ENCODE measurements at regions not wholly inside any gene's neighbourhood (a gene's known extent, or its start where the extent isn't known, plus 50 kb on each side); places are given as distances from the start of the nearest gene placed in this dataset.
"Not testable (repeated sequence)": the region's sequence is repeated elsewhere in the genome, so short reads cannot be mapped to it uniquely, and the experiment has no call there.

DNA sequence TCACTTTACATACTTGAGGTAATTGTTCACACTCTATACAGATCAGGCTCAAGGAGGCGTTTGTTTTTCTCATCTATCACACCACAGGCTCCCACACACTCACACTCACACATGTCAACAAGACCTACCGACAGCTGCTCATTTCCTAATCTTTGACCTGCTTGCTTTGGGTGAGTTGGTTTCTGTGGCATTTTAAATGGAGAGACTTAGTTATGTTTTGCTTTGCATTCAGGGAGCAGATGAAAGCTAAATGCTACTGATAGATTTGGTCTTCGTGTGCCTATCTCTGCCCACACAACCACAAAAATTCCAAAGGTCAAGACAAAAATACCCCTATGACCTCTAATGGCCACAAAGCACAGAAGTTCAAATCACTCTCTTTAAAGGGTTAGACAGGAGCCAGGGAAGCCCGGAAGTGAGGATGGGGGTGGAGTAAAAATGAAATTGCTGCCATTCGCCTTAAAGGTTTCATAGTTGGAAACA, 203.5 kb upstream of the G2E3 start:
- in situ Hi-C loops (cut with HindIII; ENCODE audit: low sequenced_read_pairs) = no loop called here
- no peak for DNase-seq (ENCODE audit: low read depth, low spot score)

GRCh38 chr14:30356438-30357202, 202.3 kb upstream of the G2E3 start:
- TF ChIP-seq, protein P1, sequence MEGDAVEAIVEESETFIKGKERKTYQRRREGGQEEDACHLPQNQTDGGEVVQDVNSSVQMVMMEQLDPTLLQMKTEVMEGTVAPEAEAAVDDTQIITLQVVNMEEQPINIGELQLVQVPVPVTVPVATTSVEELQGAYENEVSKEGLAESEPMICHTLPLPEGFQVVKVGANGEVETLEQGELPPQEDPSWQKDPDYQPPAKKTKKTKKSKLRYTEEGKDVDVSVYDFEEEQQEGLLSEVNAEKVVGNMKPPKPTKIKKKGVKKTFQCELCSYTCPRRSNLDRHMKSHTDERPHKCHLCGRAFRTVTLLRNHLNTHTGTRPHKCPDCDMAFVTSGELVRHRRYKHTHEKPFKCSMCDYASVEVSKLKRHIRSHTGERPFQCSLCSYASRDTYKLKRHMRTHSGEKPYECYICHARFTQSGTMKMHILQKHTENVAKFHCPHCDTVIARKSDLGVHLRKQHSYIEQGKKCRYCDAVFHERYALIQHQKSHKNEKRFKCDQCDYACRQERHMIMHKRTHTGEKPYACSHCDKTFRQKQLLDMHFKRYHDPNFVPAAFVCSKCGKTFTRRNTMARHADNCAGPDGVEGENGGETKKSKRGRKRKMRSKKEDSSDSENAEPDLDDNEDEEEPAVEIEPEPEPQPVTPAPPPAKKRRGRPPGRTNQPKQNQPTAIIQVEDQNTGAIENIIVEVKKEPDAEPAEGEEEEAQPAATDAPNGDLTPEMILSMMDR (IDR thresholded peaks at IDR 0.05; ENCODE audit: low read depth, low read length) = no peak
- in situ Hi-C loops (cut with HindIII; ENCODE audit: low sequenced_read_pairs) = no loop called here
- no peak for DNase-seq (ENCODE audit: low read depth, low spot score)
- H3K4me3 ChIP-seq (ENCODE audit: low read depth, low read length) = no peak overlapping the region

More for the DNA sequence above, 203.5 kb upstream of the G2E3 start:
- no peak overlapping the region for H3K4me3 ChIP-seq (ENCODE audit: low read depth, low read length)
- TF ChIP-seq, protein P1 (IDR thresholded peaks at IDR 0.05; ENCODE audit: low read depth, low read length) = no peak

- no peak for DNase-seq (ENCODE audit: low read depth, low spot score)
- TF ChIP-seq, protein P1 (IDR thresholded peaks at IDR 0.05; ENCODE audit: low read depth, low read length) = no peak
- no peak overlapping the region for H3K4me3 ChIP-seq (ENCODE audit: low read depth, low read length)
- in situ Hi-C loops (cut with HindIII; ENCODE audit: low sequenced_read_pairs) = no loop called here
Observed at GRCh38 chr14:30357791-30358190, 201.2 kb upstream of the G2E3 start.

GRCh38 chr14:30362369-30363218, 196.4 kb upstream of the G2E3 start:
- in situ Hi-C loops (cut with HindIII; ENCODE audit: low sequenced_read_pairs) = no loop called here
- no peak for DNase-seq (ENCODE audit: low read depth, low spot score)

DNA sequence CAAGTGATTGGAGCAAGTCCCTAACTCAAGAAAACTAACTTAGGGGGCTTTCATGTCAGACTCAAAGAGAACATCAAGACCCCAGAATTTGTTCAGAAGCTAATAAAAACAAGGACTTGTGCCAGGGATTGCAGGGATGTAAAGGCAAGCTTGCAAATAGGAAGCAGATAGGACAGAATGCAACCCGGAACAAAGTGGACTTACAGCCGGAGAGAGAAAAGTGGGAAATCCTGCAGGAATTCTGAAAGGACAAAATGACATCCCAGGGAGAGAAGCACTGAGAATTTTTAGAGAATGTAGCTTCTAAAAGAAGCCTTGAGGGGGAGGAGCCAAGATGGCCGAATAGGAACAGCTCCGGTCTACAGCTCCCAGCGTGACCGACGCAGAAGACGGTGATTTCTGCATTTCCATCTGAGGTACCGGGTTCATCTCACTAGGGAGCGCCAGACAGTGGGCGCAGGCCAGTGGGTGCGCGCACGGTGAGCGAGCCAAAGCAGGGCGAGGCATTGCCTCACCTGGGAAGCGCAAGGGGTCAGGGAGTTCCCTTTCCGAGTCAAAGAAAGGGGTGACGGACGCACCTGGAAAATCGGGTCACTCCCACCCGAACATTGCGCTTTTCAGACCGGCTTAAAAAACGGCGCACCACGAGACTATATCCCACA, 195.6 kb upstream of the G2E3 start:
- H3K4me3 ChIP-seq (ENCODE audit: low read depth, low read length); in situ Hi-C loops (cut with HindIII; ENCODE audit: low sequenced_read_pairs); DNase-seq (ENCODE audit: low read depth, low spot score): not testable (repeated sequence)

More at GRCh38 chr14:30362369-30363218, 196.4 kb upstream of the G2E3 start:
- TF ChIP-seq, protein P1 (IDR thresholded peaks at IDR 0.05; ENCODE audit: low read depth, low read length) = no peak
- H3K4me3 ChIP-seq (ENCODE audit: low read depth, low read length) = no peak overlapping the region

GRCh38 chr14:30369502-30370180, 189.3 kb upstream of the G2E3 start:
- no peak overlapping the region for H3K4me3 ChIP-seq (ENCODE audit: low read depth, low read length)
- in situ Hi-C loops (cut with HindIII; ENCODE audit: low sequenced_read_pairs) = no loop called here
- no peak for DNase-seq (ENCODE audit: low read depth, low spot score)
- TF ChIP-seq, protein P1 (IDR thresholded peaks at IDR 0.05; ENCODE audit: low read depth, low read length) = no peak

Data from astrocyte of the spinal cord (primary cell).